H54 (cell line): ENCODE measurements at regions not wholly inside any gene's neighbourhood (a gene's known extent, or its start where the extent isn't known, plus 50 kb on each side); places are given as distances from the start of the nearest gene placed in this dataset.
"Not testable (repeated sequence)": the region's sequence is repeated elsewhere in the genome, so short reads cannot be mapped to it uniquely, and the experiment has no call there.

ENCODE experiments used
- DNase-seq: peaks from one replicate; pipeline ENCODE4 v3.0.0; 2011; ENCODE audit warnings: low spot score, mixed read lengths; ENCODE audit not compliant: insufficient read length
- FAIRE-seq: peaks from 3 replicates; lab custom pipeline; 2011; peaks lifted over from hg19 to GRCh38; lab: Jason Lieb, UNC
- POLR2A ChIP-seq: IDR thresholded peaks from 2 replicates; pipeline ENCODE4 v1.6.1; 2011; ENCODE audit warnings: low read depth, mild to moderate bottlenecking, low read length

DNA sequence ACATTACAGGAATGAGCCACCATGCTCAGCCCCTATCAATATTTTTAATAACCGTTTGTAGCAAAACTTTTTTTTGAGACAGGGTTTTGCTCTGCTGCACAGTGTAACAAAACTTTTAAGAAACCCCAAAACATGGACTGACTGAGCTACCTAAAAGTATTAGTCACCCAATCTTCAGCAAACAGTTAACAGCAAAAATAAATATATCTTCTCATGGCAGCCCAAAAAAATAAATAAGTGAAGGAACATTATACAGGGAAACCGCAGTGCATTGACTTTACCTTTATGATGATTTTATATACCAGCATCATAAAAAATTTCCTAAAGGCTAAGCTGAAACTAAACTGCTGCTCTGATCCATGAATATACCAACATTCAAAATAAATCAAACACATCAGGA is 424.6 kb downstream of the METTL4 start:
- FAIRE-seq, result no peak
- no peak for DNase-seq
- TF ChIP-seq POLR2A, result no peak

- TF ChIP-seq POLR2A, result no peak
- DNase-seq (peak; percentile 10), FAIRE-seq (peak; percentile 89)
These were observed 423.7 kb downstream of the METTL4 start for GRCh38 chr18:2147476-2148230.

DNA sequence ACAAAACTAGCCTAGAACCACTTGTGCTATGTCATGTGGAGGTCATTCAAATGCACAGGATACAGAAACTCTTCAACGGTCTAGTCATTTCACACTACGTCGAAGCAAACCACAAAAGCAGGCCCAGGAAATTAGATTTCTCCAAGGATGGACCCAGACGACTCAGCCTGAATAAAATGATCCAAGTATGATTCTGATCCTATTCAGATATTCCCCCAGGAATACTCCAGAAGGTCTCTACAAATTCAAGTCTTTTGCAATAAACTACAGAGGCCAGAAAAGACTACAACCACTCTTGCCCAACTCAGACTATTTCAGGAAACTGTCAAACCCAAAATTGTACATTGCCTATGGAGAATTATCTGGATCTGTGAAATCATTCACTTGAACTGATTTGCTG is 422.5 kb downstream of the METTL4 start:
- FAIRE-seq, result no peak
- no peak for TF ChIP-seq POLR2A
- no peak for DNase-seq

DNA sequence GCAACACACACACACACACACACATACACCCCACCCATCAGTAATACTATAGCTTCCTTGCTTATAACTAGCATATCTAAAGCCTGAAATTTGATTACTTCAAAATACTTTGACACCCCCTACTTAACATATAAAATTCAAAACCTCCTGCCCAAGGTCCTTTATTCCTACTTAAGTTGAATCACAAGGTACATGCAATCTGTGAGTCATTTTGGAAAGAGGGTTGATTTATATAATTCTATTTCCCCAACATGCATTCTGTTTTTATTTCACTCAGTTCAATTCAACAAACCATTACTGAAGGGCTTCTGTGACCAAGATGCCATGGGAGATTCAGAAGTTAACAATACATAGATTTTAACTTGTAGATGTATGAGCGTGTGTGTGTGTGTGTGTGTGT is 420.7 kb downstream of the METTL4 start:
- no peak for TF ChIP-seq POLR2A
- no peak for DNase-seq
- FAIRE-seq, result no peak

DNA sequence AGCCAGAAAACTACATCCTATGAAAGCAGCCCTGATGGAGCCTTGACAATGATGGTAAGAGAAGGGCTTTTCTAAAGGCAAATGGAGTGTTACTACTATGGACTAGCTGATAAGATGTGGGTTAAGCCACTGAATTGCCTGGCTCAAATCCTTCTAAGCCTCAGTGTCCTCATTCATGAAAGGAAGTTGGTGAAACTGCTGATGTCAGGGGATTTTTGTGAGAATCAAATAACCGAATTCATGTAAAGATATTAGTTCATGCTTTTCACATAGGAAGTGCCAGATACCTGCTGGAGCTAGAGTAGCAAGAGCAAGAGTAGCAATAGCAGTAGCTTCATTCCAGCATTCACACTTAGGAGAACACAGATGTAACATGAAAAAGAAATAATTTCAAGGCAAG is 417.0 kb downstream of the METTL4 start:
- DNase-seq (no peak), FAIRE-seq (no peak)
- no peak for TF ChIP-seq POLR2A

DNA sequence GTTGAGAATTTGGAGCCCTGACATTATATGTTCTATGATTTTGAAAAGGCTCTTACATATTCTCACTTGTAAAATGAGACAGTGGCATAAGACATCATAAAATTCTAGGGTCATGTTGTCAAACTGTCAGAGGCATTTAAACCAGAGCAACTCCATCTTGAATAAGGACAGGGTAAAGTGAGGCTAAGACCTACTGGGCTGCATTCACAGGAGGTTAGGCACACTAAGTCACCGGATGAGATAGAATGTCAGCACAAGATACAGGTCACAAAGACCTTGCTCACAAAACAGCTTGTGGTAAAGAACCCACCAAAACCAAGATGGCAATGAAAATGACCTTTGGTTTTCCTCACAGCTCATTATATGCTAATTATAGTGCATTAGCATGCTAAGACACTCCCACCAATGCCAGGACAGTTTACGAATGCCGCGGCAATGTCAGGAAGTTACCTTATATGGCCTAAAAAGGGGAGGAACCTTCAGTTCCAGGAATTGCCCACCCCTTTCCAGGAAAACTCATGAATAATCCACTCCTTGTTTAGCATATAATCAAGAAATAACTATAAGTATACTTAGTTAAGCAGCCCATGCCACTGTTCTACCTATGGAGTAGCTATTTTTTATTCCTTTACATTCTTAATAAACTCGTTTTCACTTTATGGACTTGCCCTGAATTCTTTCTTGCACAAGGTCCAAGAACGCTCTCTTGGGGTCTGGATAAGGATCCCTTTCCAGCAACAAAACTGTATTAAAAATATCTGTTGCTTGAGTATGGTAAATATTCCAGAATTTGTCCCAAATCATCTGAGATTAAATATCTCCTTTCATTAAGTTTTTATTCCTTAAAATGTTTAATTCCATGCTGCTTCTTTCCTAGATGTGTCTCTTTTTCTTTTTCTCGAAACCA is 406.4 kb downstream of the METTL4 start:
- DNase-seq (no peak), FAIRE-seq (peak; percentile 30)
- no peak for TF ChIP-seq POLR2A

- DNase-seq, FAIRE-seq: not testable (repeated sequence)
These were observed 404.4 kb downstream of the METTL4 start for GRCh38 chr18:2166876-2167275.

- FAIRE-seq (no peak), DNase-seq (no peak)
- TF ChIP-seq POLR2A, result no peak
These were observed 403.3 kb downstream of the METTL4 start for GRCh38 chr18:2168022-2168421.

- no peak for TF ChIP-seq POLR2A
- FAIRE-seq (peak; percentile 53), DNase-seq (no peak)
These were observed 401.6 kb downstream of the METTL4 start for GRCh38 chr18:2169656-2170055.

- no peak for DNase-seq
- no peak for FAIRE-seq
- no peak for TF ChIP-seq POLR2A
These were observed 399.3 kb downstream of the METTL4 start for GRCh38 chr18:2171840-2172625.

GRCh38 chr18:2172881-2173280 is 398.4 kb downstream of the METTL4 start:
- no peak for TF ChIP-seq POLR2A
- DNase-seq (no peak), FAIRE-seq (no peak)

GRCh38 chr18:2173486-2173885 is 397.8 kb downstream of the METTL4 start:
- peak; percentile 16 for DNase-seq
- TF ChIP-seq POLR2A, result no peak
- FAIRE-seq, result peak; percentile 99

- DNase-seq (no peak), FAIRE-seq (no peak)
- no peak for TF ChIP-seq POLR2A
These were observed 393.3 kb downstream of the METTL4 start for GRCh38 chr18:2178036-2178435.
